HG03520 (cell line): ENCODE measurements at regions not wholly inside any gene's neighbourhood (a gene's known extent, or its start where the extent isn't known, plus 50 kb on each side); places are given as distances from the start of the nearest gene placed in this dataset.

Source experiments
- ATAC-seq: cut with Tn5 transposase; IDR thresholded peaks from one replicate; pipeline ENCODE4 v1.9.1; 2021; ENCODE audit warnings: mild to moderate bottlenecking, moderate library complexity; ENCODE audit not compliant: unreplicated experiment

DNA sequence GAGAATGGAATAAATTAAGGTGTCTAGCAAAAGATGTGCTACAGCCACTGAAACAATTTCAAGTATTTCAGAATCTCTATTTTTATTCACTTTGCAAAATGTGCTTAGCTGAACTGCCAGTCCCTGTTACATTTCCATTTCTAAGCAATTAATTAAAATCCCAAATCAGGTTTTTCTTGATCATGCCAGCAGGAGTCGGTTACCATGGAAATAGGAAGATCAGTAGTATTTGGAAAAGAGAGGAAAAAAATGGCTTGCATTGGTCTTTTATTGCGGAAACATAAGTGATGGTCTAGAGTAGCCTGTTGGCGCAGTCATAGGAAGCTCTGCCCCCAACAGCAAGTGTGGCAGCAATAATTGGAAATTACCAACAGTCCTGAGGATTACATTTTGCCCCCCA, 867.1 kb downstream of the GATA3 start:
- no peak for ATAC-seq

DNA sequence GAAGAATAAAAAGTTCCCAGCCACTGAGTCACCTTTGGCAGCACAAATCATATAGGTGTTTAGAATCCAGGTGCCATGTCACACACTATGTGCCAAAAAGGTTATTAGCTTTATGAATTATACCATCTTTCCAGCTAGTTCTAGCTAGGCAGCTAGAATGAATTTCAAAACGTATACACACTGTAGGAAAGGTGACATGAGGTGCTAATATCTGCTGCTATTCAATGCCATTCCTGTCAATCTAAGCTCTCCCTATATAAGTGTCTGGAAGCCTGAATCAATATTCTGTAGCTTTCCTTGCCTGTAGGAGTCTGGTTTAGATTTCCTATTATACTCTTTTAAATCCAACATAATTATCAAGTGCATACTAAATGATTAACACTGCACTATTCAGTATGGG, 868.6 kb downstream of the GATA3 start:
- no peak for ATAC-seq

DNA sequence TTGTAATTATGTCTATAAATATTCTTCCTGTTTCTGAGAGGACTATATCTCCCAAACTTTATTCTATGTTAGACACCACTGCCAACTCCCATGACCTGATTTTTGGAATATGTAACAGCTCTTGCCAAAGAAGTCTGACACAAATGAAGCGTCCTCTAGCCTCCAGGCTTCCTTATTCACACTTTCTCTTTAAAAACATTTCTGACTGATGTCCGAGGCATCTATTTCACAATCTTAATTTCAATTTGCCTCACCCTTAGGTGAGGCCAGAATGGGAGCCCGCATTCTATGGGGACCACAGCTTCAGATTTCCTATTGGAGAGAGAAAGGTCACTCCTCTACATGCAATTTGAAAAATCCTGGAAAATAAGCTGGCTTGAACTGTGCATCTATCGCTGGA, 873.2 kb downstream of the GATA3 start:
- ATAC-seq = no peak

DNA sequence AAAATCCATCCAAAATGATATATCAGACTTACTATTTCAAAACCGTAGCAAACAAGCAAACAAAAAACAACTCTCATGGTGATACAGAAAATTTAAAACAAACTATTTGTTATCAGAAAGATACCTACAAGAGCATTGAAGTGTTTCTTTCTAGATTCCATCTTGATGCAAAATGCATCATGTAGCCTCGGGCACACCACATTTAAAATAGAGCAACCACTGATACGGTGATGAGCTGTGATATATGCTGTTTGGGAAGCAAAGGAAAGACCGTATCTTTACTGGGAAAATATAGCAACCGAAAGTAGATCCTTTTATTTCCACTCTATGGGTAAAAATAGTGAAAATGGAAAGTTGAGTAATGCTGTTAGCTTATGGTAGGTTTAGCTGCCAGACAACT, 892.0 kb downstream of the GATA3 start:
- no peak for ATAC-seq

DNA sequence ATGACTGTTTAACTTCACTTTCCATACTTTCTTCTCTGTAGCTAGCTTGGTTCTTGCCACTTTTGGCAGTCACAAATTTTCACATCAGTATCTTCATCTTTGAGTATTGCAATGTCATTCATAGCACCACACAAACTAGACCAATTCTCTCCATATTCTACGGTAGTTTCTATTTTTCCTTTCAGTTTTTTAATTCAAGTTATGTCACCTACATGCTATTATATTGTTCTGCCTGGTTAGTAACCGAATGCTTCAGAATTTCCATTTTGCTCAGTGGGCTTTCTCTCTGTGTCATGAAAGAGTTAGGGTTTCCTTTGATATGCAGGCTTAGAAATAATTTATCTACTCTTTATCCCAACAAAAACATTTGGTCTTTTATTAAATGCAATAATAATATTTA, 896.5 kb downstream of the GATA3 start:
- ATAC-seq = no peak

DNA sequence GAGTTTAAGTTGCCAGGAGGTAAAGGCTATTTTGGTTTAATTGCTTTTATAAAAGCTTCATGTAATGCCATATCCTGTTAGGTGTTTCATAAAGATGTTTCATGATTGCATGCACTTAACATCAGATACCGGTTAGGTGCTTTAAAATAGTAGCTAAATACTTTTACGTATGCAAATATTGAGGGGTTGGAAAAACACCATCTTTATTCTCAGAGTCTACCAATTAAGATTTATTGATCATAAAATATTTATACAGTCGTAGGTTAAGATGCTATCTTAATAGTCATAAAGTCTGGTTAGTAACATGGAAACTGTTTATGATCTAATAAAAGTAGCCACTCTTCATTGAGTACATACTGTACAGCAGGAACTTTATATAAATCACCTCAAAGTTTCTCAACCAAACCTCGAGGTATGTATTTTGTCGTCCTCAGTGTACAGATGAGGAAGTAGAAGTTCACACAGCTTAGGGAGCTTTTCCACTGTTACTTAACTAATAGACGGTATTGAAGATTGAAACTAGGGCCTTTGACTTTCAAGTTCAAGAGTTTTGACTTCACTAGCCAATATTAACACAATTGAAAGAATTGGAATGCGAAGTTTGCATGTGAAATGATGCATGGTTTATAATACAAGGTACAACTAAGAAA, 897.1 kb downstream of the GATA3 start:
- ATAC-seq = no peak

DNA sequence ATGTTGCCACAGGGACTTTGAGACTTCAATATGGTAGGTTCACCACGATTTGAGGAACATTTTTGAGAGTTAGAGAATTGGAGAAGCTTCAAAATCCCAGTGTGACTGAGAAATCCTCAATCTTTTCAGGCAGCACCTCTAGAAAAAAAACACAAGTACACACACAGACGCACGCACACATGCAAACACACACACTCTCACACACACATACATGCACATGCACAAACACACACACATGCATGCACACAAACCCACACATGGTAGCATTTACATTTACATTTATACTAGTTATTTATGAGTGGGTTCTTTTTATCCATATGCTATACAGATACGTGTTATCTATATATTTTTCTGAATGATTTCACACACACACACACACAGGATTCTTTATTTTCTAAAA, 901.9 kb downstream of the GATA3 start:
- no peak for ATAC-seq

DNA sequence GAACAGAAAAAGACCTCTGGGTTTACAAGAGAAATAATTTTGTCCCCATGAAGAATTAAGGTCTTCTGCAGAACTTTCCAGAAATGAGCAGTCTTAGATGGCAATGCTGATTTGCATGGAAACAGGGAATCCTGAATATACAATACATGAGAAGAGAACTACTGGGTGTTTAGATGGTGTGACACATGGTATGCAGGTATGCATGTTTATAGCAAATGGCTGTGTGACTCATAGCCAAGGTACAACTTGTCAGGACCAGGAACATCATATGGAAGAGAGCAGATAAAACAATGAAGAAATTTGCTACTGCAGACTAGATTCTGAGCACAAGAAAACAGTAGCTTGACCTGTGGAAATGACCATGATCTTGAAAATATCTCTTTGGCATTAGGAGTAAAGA, 907.8 kb downstream of the GATA3 start:
- no peak for ATAC-seq

DNA sequence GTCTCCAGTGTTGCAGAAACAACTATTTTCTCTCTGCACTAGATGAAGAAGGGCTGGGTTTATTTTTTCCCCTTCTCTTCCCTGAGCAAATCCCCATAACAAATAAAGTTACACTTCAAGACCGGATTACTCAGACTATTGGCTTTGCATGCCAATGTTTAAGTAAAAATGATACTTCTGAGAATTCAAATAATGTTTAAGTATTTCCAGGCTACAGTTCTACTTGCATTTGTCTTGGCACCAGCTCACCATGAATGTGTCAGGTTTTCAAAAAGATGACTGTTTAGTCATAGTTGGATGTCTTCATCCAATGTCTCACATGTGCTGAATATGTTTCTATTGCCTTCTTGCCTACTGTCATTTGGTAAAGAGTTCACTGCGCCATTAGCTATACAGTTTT, 912.6 kb downstream of the GATA3 start:
- no peak for ATAC-seq

DNA sequence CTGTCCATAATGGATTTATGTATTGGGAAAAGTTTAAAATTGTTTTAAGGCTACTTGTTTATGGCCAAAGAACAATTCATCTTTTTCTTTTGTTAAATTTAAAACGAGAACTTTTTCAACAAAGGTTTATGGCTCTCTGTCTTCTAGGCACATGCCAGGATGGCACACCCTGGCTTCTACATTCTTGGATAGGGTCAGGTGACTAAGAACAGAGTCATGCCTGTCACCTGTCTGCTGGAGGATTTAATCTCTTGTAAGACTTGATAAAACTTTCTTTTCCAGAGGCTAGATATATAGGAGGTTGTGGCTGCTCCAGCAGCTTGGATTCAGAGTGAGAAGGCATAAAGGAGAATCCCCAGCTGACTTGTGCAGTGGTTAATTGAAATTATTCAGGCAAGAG, 915.4 kb downstream of the GATA3 start:
- ATAC-seq = no peak

DNA sequence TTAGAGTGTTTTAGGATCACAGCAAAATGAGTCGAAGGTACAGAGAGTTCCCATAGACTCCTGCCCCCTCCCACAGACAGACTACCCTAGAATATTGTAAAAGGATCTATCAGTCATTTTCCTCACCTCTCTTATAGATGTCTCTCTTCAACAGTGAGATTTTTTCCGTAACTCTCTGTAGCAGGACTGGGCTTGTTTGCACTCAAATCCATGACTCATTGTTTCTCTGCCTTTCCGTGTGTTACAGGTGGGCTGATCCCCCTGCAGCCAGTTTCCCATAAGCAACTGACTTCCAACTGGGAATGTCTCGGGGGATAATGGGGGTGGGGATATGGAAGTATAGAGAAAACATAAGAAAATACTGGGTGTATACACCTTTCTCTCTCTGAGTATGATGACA, 921.0 kb downstream of the GATA3 start:
- no peak for ATAC-seq

DNA sequence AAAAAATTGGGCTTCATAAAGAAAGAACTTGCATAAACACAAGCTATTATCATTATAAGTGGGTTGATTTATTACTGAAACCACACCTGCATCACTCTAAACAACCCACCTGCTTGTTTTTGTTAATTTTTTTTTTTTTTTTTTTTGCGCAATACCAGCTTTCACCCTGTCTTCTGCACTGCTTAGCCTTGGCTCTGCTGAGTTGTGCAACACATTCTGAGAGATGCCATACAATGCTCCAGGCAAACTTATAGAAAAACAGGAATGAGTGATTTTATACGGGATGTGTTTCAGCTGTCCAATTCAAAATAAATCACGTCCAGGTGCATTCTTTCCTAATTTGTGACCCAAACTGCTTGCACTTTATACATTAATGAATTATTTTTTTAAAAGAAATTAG, 923.6 kb downstream of the GATA3 start:
- no peak for ATAC-seq

DNA sequence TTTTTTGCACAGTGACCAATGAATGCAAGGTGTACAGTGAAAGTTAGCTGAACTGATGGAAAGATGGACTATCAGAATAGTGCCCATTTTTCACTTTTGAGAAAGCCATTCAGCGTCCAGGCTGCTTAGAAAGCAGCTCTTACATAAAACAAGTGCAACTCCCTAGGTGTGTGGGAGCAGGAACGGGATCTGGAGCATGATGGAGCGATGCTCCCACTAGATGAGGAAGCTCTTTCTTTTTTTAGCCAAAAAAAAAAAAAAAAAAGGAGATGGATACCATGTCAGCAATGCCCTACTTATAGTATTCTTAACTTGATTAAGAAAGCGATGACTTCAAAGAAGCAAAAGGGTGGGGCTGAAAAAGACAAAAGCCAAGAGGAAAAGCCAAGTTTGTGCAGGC, 925.5 kb downstream of the GATA3 start:
- ATAC-seq = no peak

DNA sequence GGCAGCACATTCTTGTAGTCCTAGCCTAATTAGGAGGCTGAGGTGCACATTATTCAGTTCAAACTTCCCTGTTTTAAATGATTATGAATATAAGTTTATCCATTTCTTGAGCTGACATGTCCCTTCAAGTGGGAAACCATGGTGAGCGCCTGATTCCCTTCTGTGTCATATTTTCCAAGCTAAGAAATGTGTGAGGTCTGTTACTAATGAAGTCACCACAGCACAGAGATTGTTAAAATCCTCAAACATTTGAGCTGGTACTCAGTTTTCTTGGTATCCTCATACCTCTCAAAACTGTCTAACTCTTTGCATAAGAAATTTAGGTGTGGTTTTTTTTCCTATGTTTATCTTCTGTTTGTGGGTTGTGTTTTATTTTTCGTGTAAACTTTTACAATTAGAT, 926.8 kb downstream of the GATA3 start:
- ATAC-seq = no peak

DNA sequence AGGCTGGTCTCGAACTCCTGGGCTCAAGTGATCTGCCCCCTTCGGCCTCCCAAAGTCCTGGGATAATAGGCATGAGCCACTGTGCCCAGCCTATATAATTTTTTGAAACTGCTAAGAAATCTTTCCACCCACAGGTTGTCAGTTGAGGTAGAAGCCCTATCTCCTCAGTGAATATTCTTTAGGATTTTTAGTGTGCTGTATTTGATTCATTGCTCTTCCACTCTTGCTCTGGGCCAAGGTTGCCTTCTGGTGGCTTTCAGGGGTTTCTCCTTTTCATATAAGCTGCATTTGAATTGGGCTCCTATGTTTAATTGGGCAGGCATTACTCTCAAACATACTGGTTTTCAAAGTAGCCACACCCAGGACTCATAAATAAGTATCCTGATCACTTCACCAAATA, 931.2 kb downstream of the GATA3 start:
- no peak for ATAC-seq

DNA sequence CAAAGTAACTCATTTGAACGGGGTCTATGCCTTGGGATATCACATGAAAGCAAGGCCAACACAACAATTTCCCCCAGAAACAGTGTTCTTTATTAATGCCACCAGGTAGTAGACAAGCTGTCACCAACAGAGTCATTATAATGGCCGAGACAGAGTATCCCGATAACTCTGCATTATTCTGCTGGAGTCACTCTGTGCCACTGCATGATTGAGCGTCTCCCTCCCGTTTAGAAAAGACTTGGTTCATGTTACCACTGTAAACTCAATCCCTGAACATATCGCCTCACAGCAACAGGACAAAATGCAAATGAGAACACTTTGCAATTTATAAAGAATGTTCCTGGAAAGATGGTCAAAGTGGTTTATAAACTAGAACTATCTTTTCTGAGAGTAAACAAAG, 932.5 kb downstream of the GATA3 start:
- ATAC-seq = no peak

DNA sequence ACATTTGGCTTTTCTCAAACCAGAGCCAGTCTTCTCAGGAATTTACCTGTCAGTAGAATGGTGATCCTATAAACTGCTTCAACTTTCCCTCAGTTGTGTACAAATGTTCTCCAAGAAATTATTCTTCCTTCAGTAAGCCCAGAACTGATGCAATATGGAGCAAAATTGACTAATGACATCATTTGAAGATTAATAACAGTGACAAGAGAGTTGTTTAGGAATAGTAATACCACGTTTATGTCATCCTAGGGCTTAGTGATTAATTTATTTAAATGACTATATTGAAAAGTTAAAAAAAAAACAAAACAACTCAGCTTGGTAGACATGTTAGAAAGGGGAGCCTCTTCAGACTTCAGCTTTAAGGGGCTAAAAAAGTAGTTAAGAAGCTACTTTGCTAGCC, 933.2 kb downstream of the GATA3 start:
- ATAC-seq = no peak

DNA sequence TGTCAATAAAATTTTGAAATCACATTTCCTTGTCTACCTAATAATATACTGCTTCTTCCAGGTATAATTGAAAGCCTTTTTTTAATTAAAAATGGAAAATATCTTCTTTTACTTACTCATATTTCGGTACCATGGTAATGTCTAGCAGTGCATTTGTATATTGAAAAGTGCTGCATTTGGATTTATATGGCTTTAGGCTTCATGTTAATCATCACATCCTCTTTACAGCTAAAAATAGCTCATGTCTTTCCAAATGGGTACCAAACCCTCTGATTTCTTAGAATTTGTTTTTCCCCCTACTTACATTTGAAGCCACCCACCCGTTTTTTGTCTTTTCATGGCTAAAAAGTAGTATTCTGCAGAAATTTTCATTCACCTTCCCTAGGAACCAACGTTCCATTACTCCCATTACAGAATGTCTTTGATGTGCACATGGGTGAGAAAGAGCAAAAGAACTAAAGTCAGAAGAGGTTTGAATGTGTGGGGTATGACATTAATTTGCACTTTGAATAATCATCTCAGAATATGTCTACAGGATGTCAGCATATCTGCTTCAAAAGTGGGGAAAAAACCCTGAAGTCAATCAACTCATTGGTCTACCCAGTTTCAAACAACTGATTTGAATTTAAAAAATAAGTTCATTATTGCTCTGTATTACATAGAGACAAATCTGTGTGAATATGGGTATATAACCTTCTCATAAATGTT, 935.9 kb downstream of the GATA3 start:
- no peak for ATAC-seq

DNA sequence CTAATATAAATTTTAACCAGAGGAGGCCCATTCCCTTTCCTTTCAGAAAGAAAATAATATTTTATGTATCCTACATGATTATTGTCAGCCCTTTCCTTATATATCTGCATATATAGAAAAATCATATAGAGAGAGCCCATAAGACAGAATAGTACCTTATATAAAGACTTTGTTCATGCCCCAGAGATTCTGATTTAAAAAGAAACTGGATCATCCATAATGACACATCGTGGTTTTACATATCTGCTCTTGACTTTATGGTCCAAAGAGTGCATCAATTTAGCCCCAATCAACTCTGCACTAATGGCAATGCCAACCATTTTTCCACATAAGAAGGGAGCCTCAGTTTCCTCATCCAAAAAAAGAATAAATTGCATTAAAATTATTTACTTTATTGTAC, 937.5 kb downstream of the GATA3 start:
- ATAC-seq = no peak

DNA sequence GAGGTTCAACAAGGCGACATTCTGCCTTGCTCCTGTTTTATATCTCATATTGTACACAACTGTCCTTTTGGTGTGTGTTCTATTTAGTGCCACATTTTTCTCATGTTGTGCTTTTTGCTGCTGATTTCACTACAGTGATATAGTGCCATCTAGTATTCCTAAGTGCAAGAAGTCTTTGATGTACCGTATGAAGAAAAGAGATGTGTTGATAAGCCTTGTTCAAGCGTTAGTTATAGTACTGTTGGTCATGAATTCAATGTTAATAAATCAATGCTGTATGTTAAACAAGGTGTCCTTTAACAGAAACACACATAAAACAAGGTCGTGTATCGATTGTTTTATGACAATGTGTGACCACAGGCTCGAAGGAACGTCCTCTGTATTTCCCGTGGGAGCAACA, 939.4 kb downstream of the GATA3 start:
- no peak for ATAC-seq

DNA sequence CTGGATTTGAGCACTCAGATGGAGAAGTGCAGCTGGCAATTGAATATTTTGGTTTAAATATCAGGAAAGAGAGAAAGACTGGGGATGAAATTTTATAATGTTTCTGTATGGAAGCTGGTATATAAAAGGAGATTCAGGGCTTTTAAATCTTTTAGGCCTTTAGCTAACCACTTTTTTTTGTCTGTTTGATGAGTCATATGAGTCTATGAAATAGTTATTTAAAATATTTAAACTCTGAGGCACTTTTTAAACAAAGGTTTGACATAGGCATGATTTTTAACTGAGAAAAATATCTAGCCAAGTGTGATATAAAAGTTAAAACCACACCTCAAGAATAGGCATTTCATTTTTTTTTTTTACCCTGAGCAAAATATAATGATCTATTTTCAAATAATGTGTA, 944.3 kb downstream of the GATA3 start:
- ATAC-seq = no peak

DNA sequence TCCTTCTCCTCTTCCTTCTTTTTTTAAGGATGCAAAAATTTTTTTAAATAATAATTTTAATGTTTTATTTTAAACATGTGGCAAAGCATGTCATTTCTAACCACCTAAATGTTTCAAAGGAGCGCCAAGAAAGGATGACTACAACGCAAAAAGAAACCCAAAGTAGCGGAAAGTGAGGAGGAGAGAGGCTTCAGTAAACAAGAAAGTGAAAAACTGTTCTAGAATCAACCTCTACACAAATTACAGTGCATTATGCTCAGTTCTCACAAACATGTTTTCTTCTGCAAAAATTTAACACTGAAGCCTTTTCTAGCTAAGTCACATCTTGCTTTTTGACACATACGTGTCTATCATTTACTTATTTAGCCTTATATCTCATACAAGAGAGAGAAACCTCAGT, 948.6 kb downstream of the GATA3 start:
- no peak for ATAC-seq

DNA sequence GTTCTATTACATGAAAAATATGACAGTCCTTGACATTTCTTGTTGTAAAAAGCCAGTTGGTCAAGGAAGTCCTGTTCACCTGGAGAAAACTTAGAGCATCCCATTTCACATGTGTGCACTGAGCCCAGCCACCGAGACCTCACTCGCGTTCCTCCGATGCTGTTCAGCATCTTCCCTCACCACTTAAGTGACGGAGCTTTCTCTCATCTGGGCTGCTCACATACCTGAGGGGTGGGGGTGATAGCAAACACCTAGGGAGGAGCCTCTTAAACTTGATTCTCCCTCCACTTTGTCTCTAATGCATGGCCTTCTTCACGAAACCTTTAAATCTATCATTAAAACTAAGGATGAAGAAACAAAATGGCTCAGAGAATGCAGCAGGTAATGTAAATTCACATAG, 950.2 kb downstream of the GATA3 start:
- no peak for ATAC-seq
